HEK293T (cell line): ENCODE measurements at regions not wholly inside any gene's neighbourhood (a gene's known extent, or its start where the extent isn't known, plus 50 kb on each side); places are given as distances from the start of the nearest gene placed in this dataset.

Experiments
- ARNT ChIP-seq: fragments of 450-650 bp; IDR thresholded peaks from 2 replicates; pipeline ENCODE4 v1.6.1; 2017; ENCODE audit warnings: mild to moderate bottlenecking
- BHLHE40 ChIP-seq: fragments of 450-650 bp; IDR thresholded peaks from 2 replicates; pipeline ENCODE4 v1.6.1; 2016; ENCODE audit warnings: mild to moderate bottlenecking, moderate library complexity, borderline replicate concordance
- FOXA1 ChIP-seq: fragments of 450-650 bp; IDR thresholded peaks from 2 replicates; pipeline ENCODE4 v1.6.1; 2016; ENCODE audit warnings: mild to moderate bottlenecking
- FOXK2 ChIP-seq: fragments of 450-650 bp; IDR thresholded peaks from 2 replicates; pipeline ENCODE4 v1.6.1; 2016; ENCODE audit warnings: mild to moderate bottlenecking
- HDGF ChIP-seq: fragments of 450-650 bp; IDR thresholded peaks from 2 replicates; pipeline ENCODE4 v1.6.1; 2017; ENCODE audit warnings: antibody characterized with exemption, borderline replicate concordance
- L3MBTL2 ChIP-seq: fragments of 450-650 bp; conservative IDR thresholded peaks from 2 replicates; pipeline ENCODE4 v1.6.1; 2016; ENCODE audit warnings: mild to moderate bottlenecking
- LEF1 ChIP-seq: fragments of 450-650 bp; IDR thresholded peaks from 2 replicates; pipeline ENCODE4 v1.6.1; 2017; ENCODE audit warnings: mild to moderate bottlenecking, borderline replicate concordance
- NFRKB ChIP-seq: fragments of 450-650 bp; IDR thresholded peaks from 2 replicates; pipeline ENCODE4 v1.6.1; 2016; ENCODE audit warnings: mild to moderate bottlenecking, moderate library complexity
- SP1 ChIP-seq: fragments of 450-650 bp; IDR thresholded peaks from 2 replicates; pipeline ENCODE4 v1.6.1; 2017
- SUZ12 ChIP-seq: fragments of 450-650 bp; IDR thresholded peaks from 2 replicates; pipeline ENCODE4 v1.6.1; 2016; ENCODE audit warnings: mild to moderate bottlenecking
- TARDBP ChIP-seq: fragments of 450-650 bp; IDR thresholded peaks from 2 replicates; pipeline ENCODE4 v1.6.1; 2016
- TF ChIP-seq, protein P1 (sequence below): fragments of 450-650 bp; IDR thresholded peaks from 2 replicates; pipeline ENCODE4 v1.6.1; 2016

DNA sequence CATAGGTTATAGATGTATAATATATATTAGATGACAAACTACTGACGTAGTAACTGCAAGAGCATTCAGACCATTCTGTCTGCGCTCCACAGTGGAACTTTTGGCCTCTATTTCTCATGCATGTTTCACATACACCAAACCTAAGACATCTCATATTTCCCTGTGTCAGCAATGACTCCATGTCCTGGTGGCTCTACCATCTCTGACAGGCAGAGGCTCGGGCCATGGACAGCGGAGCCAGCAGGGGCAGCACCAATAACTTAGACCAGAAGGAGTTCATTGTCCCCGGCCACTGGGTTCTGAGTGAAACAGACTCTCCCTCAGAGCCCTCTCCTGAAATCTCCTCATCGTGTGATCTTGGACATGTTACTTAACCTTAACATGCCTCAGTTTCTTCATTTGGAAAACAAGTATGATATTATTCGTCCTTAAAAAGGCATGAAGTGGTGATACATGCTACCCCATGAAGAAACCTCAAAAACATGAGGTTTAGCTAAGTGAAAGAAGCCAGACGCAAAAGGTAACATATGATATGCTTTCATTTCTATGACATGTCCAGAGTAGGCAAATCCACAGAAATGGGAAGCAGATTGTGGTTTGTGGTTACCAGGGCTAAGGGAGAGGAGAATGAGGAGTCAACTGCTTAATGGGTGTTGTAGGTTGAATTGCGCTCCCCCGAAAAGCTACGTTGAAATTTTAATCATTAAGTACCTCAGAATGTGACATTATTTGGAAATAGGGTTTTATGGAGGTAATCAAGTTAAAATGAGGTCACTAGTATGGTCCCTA is 564.0 kb upstream of the JARID2 start:
- TF ChIP-seq BHLHE40 (no peak), ARNT (no peak), SUZ12 (no peak), TARDBP (no peak), NFRKB (no peak), SP1 (no peak), FOXK2 (no peak), LEF1 (no peak), FOXA1 (no peak), HDGF (no peak), L3MBTL2 (no peak)
- TF ChIP-seq, protein P1, sequence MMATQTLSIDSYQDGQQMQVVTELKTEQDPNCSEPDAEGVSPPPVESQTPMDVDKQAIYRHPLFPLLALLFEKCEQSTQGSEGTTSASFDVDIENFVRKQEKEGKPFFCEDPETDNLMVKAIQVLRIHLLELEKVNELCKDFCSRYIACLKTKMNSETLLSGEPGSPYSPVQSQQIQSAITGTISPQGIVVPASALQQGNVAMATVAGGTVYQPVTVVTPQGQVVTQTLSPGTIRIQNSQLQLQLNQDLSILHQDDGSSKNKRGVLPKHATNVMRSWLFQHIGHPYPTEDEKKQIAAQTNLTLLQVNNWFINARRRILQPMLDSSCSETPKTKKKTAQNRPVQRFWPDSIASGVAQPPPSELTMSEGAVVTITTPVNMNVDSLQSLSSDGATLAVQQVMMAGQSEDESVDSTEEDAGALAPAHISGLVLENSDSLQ = no peak
